ENCODE measurements at regions not wholly inside any gene's neighbourhood (a gene's known extent, or its start where the extent isn't known, plus 50 kb on each side); places are given as distances from the start of the nearest gene placed in this dataset.

DNA sequence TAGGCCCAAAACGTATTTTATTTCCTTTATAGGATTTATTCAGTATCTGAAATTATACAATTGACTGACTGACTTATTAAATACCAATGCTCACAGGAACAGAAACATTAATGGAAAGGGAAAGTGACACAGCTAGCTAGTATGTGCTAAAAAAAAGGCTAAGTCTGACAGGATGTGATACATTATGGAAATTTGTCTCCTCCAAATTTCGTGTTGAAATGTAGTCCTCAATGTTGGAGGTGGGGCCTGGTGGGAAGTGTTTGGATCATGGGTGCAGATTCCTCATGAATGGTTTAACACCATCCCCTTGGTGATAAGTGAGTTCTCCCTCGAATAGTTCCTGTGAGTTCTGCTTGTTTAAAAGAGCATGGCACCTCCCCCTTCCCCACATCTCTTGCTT, 70.6 kb upstream of the WDR75 start:
- Mint-ChIP-seq H3K9me3 (no peaks in the 10 kb centered on the region), H3K4me3 (no peak overlapping the region), H3K4me1 (no peaks in the 10 kb centered on the region), H3K27me3 (peaks cover 0 to 12% (median 9%) of the 10 kb centered on the region in 3 donors), H3K27ac (no peak overlapping the region), H3K36me3 (no peaks in the 10 kb centered on the region)
- ATAC-seq (ENCODE audit: low read depth in 2 of 2) (no peak), DNase-seq (no peak)

GRCh38 chr2:189372688-189373257, 68.5 kb upstream of the WDR75 start:
- Mint-ChIP-seq H3K36me3 (no peaks in the 10 kb centered on the region), H3K9me3 (no peaks in the 10 kb centered on the region), H3K4me3 (no peak overlapping the region), H3K27me3 (peaks cover 0 to 9% (median 0%) of the 10 kb centered on the region in 3 donors), H3K4me1 (no peaks in the 10 kb centered on the region), H3K27ac (no peak overlapping the region)
- ATAC-seq (ENCODE audit: low read depth in 2 of 2) (no peak), DNase-seq (no peak)

GRCh38 chr2:189374481-189374880, 66.8 kb upstream of the WDR75 start:
- Mint-ChIP-seq H3K4me3 (no peak overlapping the region), H3K27me3 (peaks cover 0 to 9% (median 0%) of the 10 kb centered on the region in 3 donors), H3K4me1 (no peaks in the 10 kb centered on the region), H3K9me3 (no peaks in the 10 kb centered on the region), H3K36me3 (no peaks in the 10 kb centered on the region), H3K27ac (no peak overlapping the region)
- ATAC-seq (ENCODE audit: low read depth in 2 of 2) (no peak), DNase-seq (no peak)

DNA sequence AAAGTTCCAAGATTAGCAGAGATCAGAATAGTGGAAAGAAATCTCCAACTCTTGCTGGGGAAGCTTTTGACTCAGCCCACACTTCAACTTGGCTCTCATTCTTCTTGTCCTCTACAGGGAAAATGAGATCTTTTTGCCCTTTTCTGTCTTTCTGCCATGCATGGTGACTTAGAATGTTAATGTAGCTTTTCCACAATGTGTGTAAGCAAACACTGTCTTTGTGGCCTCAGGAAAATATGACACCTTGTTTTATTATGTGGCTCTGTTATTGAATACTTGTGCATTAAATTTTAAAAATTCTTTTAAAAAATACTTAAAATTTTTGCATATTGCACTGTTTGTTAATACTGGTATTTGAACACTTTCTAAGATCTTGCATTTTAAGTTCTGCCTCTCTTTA, 65.4 kb upstream of the WDR75 start:
- Mint-ChIP-seq H3K4me1 (no peaks in the 10 kb centered on the region), H3K36me3 (no peaks in the 10 kb centered on the region), H3K27me3 (peaks cover 0 to 9% (median 0%) of the 10 kb centered on the region in 3 donors), H3K27ac (no peak overlapping the region), H3K9me3 (no peaks in the 10 kb centered on the region), H3K4me3 (no peak overlapping the region)
- DNase-seq (no peak), ATAC-seq (ENCODE audit: low read depth in 2 of 2) (no peak)

GRCh38 chr2:189379287-189379630, 62.0 kb upstream of the WDR75 start:
- no peak for DNase-seq
- ATAC-seq (ENCODE audit: low read depth in 2 of 2) = no peak
- no peaks in the 10 kb centered on the region for H3K9me3 Mint-ChIP-seq
- peaks cover 0 to 6% (median 4%) of the 10 kb centered on the region in 3 donors for H3K27me3 Mint-ChIP-seq
- H3K36me3 Mint-ChIP-seq = no peaks in the 10 kb centered on the region
- no peak overlapping the region for H3K4me3 Mint-ChIP-seq
- no peaks in the 10 kb centered on the region for H3K4me1 Mint-ChIP-seq
- no peak overlapping the region for H3K27ac Mint-ChIP-seq

DNA sequence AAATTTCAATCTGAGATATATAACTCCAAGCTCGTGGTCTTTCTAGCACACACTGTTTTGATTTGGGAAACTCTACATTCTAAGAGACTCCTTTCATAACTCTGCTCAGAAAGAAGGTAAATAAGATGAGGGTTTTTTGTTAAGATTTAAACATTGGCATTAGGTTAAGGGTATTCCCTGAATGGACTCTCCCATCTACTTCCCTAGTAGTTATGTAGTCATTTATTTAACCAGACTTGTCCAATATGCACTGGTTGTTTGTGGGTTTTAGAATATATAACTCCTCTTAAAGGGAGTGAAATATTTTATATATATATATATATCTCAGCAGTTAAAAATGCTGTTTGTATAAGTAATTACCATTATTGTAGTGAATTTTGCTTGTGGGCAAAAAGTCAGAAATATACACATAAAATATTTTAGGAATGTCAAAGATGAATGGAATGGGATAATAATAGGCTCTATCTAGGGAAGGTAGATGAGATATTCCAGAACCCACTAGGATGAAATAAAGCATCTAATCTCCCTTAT, 61.5 kb upstream of the WDR75 start:
- H3K27ac Mint-ChIP-seq = no peak overlapping the region
- H3K27me3 Mint-ChIP-seq = peaks cover 0 to 6% (median 4%) of the 10 kb centered on the region in 3 donors
- DNase-seq (no peak), ATAC-seq (ENCODE audit: low read depth in 2 of 2) (no peak)
- H3K4me3 Mint-ChIP-seq = no peak overlapping the region
- no peaks in the 10 kb centered on the region for H3K36me3 Mint-ChIP-seq
- H3K9me3 Mint-ChIP-seq = no peaks in the 10 kb centered on the region
- H3K4me1 Mint-ChIP-seq = no peaks in the 10 kb centered on the region

DNA sequence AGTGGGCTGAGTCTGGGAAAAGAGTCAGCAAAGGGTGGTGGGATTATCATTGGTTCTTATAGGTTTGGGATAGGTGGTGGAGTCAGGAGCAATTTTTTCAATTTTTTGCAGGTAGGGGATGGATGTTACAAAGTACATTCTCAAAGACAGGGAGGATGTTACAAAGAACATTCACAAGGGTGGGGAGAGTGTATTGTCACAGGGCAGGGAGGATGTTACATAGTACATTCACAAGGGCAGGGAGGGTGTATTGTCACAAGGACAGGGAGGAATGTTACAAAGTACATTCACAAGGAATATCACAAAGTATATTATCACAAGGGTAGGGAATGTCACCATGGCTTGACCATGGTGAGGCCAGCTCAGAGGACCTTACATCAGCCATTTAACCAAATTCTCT, 58.6 kb upstream of the WDR75 start:
- Mint-ChIP-seq H3K27ac (no peak overlapping the region), H3K4me3 (no peak overlapping the region), H3K4me1 (no peaks in the 10 kb centered on the region), H3K36me3 (no peaks in the 10 kb centered on the region), H3K9me3 (peaks cover 0 to 11% (median 0%) of the 10 kb centered on the region in 7 donors), H3K27me3 (peaks cover 0 to 6% (median 0%) of the 10 kb centered on the region in 3 donors)
- ATAC-seq (ENCODE audit: low read depth in 2 of 2) = no peak
- no peak for DNase-seq

DNA sequence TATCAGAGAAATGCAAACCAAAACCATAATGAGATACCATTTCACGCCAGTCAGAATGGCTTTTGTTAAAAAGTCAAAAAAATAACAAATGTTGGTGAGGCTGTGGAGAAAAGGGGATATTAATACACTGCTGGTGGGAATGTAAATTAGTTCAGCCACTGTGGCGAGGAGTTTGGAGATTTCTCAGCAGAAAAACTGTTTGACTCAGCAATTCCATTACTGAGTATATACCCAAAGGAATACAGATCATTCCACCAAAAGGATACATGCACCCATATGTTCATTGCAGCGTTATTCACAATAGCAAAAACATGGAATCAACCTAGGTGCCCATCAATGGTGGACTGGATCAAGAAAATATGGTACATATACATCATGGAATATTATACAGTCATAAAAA, 54.5 kb upstream of the WDR75 start:
- Mint-ChIP-seq H3K36me3 (no peaks in the 10 kb centered on the region), H3K9me3 (peaks cover 0 to 11% (median 0%) of the 10 kb centered on the region in 7 donors), H3K27ac (no peak overlapping the region), H3K4me1 (no peaks in the 10 kb centered on the region), H3K4me3 (no peak overlapping the region), H3K27me3 (peaks cover 0 to 8% (median 6%) of the 10 kb centered on the region in 3 donors)
- DNase-seq = no peak
- no peak for ATAC-seq (ENCODE audit: low read depth in 2 of 2)

DNA sequence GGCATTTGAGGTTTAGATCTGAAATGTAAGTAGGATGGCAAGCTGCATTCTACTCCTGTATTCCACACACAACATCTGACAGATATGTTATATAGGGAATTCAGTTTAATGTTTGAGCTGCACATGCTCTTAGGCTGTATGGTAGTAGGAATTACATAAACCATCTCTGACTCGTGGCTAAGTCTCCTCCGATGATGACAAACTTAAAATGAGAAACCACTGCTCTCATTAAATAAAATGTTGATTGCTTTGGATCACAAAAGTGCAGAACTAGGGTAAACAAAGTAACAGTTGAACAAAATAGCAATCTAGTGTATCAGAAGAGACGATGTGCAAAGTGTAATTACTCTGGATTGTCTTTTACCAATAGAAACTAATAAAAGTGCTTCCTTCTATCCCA, 50.1 kb upstream of the WDR75 start:
- no peak for ATAC-seq (ENCODE audit: low read depth in 2 of 2)
- H3K27me3 Mint-ChIP-seq = peaks cover 0 to 8% (median 3%) of the 10 kb centered on the region in 3 donors
- no peak overlapping the region for H3K4me3 Mint-ChIP-seq
- no peaks in the 10 kb centered on the region for H3K4me1 Mint-ChIP-seq
- peaks cover 0 to 8% (median 0%) of the 10 kb centered on the region in 7 donors for H3K9me3 Mint-ChIP-seq
- no peaks in the 10 kb centered on the region for H3K36me3 Mint-ChIP-seq
- no peak overlapping the region for H3K27ac Mint-ChIP-seq
- no peak for DNase-seq

Data from naive B cell (primary cell).